SK-N-SH treated with all-trans-retinoic acid at 6 μM for 48 hours (cell line): ENCODE measurements at regions not wholly inside any gene's neighbourhood (a gene's known extent, or its start where the extent isn't known, plus 50 kb on each side); places are given as distances from the start of the nearest gene placed in this dataset.
A peak's percentile ranks its signal among the peaks of the same experiment; 100 is the strongest.
"Not testable (repeated sequence)": the region's sequence is repeated elsewhere in the genome, so short reads cannot be mapped to it uniquely, and the experiment has no call there.

Experiments
- ATAC-seq: fragments of 200-7000 bp; cut with Tn5 transposase; 3 replicates; pipeline ENCODE4 v1.9.1; 2020; ENCODE audit warnings: mild to moderate bottlenecking, moderate library complexity
- ARNTL ChIP-seq: fragments of 450-650 bp; formaldehyde crosslinking; IDR thresholded peaks from 2 replicates; pipeline ENCODE4 v1.5.0; 2020; ENCODE audit warnings: low read depth, mild to moderate bottlenecking, moderate library complexity, borderline replicate concordance
- BACH2 ChIP-seq: fragments of 250-450 bp; sonication (Bioruptor Pico); IDR thresholded peaks from 2 replicates; pipeline ENCODE4 v1.9.0; 2021; ENCODE audit warnings: mild to moderate bottlenecking, borderline replicate concordance
- CSDC2 ChIP-seq: fragments of 250-450 bp; sonication (Bioruptor Pico); IDR thresholded peaks from 2 replicates; pipeline ENCODE4 v1.5.0; 2020; ENCODE audit warnings: mild to moderate bottlenecking, moderate library complexity
- CSRNP3 ChIP-seq: fragments of 250-450 bp; sonication (Bioruptor Pico); IDR thresholded peaks from 2 replicates; pipeline ENCODE4 v1.5.1; 2021; ENCODE audit warnings: mild to moderate bottlenecking, moderate library complexity
- ESRRG ChIP-seq: fragments of 250-450 bp; sonication (Bioruptor Pico); IDR thresholded peaks from 2 replicates; pipeline ENCODE4 v1.6.1; 2021; ENCODE audit warnings: mild to moderate bottlenecking
- GLIS3 ChIP-seq: fragments of 250-450 bp; sonication (Bioruptor Pico); IDR thresholded peaks from 2 replicates; pipeline ENCODE4 v1.5.0; 2020; ENCODE audit warnings: mild to moderate bottlenecking, moderate library complexity
- ISL1 ChIP-seq: fragments of 250-450 bp; sonication (Bioruptor Pico); IDR thresholded peaks from 2 replicates; pipeline ENCODE4 v2.1.2; 2022; ENCODE audit warnings: mild to moderate bottlenecking, moderate library complexity
- OSR1 ChIP-seq: fragments of 250-450 bp; sonication (Bioruptor Pico); IDR thresholded peaks from 2 replicates; pipeline ENCODE4 v1.8.0; 2022; ENCODE audit warnings: moderate library complexity, mild to moderate bottlenecking, inconsistent platforms
- RARB ChIP-seq: fragments of 250-450 bp; sonication (Bioruptor Pico); IDR thresholded peaks from 2 replicates; pipeline ENCODE4 v1.8.0; 2021; ENCODE audit warnings: mild to moderate bottlenecking, moderate library complexity
- SNAI2 ChIP-seq: fragments of 250-450 bp; sonication (Bioruptor Pico); IDR thresholded peaks from 2 replicates; pipeline ENCODE4 v1.5.0; 2020; ENCODE audit warnings: mild to moderate bottlenecking, moderate library complexity
- TOX ChIP-seq: fragments of 250-450 bp; sonication (Bioruptor Pico); IDR thresholded peaks from 2 replicates; pipeline ENCODE4 v1.8.0; 2021; ENCODE audit warnings: mild to moderate bottlenecking, moderate library complexity, borderline replicate concordance
- ZC3H10 ChIP-seq: fragments of 250-450 bp; sonication (Bioruptor Pico); IDR thresholded peaks from 2 replicates; pipeline ENCODE4 v1.5.1; 2021; ENCODE audit warnings: mild to moderate bottlenecking, moderate library complexity
- ZFP3 ChIP-seq: fragments of 250-450 bp; sonication (Bioruptor Pico); IDR thresholded peaks from 2 replicates; pipeline ENCODE4 v1.5.0; 2020; ENCODE audit warnings: mild to moderate bottlenecking, moderate library complexity
- ZFP30 ChIP-seq: fragments of 450-650 bp; formaldehyde crosslinking; IDR thresholded peaks from 2 replicates; pipeline ENCODE4 v1.5.0; 2022; ENCODE audit warnings: mild to moderate bottlenecking, moderate library complexity
- ZNF565 ChIP-seq: fragments of 450-650 bp; formaldehyde crosslinking; conservative IDR thresholded peaks from 2 replicates; pipeline ENCODE4 v1.5.0; 2020; ENCODE audit warnings: low read depth, mild to moderate bottlenecking, moderate library complexity
- ZNF70 ChIP-seq: fragments of 450-650 bp; formaldehyde crosslinking; IDR thresholded peaks from 2 replicates; pipeline ENCODE4 v1.5.0; 2020; ENCODE audit warnings: mild to moderate bottlenecking, moderate library complexity
- ZNF8 ChIP-seq: fragments of 450-650 bp; formaldehyde crosslinking; IDR thresholded peaks from 2 replicates; pipeline ENCODE4 v1.5.0; 2020; ENCODE audit warnings: mild to moderate bottlenecking, moderate library complexity
- TF ChIP-seq, protein P1 (sequence below): fragments of 250-450 bp; sonication (Bioruptor Pico); IDR thresholded peaks from 2 replicates; pipeline ENCODE4 v1.8.0; 2021; ENCODE audit warnings: low read depth, mild to moderate bottlenecking, moderate library complexity, borderline replicate concordance
- TF ChIP-seq, protein P2 (sequence below): fragments of 250-450 bp; sonication (Bioruptor Pico); IDR thresholded peaks from 2 replicates; pipeline ENCODE4 v1.5.0; 2020; ENCODE audit warnings: mild to moderate bottlenecking, moderate library complexity
- TF ChIP-seq, protein P3 (sequence below): fragments of 250-450 bp; sonication (Bioruptor Pico); IDR thresholded peaks from 2 replicates; pipeline ENCODE4 v1.5.1; 2020; ENCODE audit warnings: low read depth, mild to moderate bottlenecking, moderate library complexity

- no peak for TF ChIP-seq CSRNP3 (CRISPR knock-in tag)
- no peak for ATAC-seq
These were observed 228.1 kb upstream of the TRIB2 start for GRCh38 chr2:12488352-12489318.

- ATAC-seq: no peak
- no peak for TF ChIP-seq ZC3H10 (CRISPR knock-in tag)
- no peak for TF ChIP-seq BACH2 (CRISPR knock-in tag)
- TF ChIP-seq TOX: no peak
- TF ChIP-seq ESRRG (CRISPR knock-in tag): no peak
- no peak for TF ChIP-seq ISL1 (CRISPR knock-in tag)
- no peak for TF ChIP-seq GLIS3
- no peak for TF ChIP-seq ZFP3 (CRISPR knock-in tag)
- TF ChIP-seq, all 23 proteins: peak for 0
These were observed 226.1 kb upstream of the TRIB2 start for GRCh38 chr2:12490641-12491040.

- ATAC-seq: not testable (repeated sequence)
These were observed 224.4 kb upstream of the TRIB2 start for GRCh38 chr2:12492360-12492759.

GRCh38 chr2:12493031-12493513 is 223.7 kb upstream of the TRIB2 start:
- TF ChIP-seq ZC3H10 (CRISPR knock-in tag) (no peak), ISL1 (CRISPR knock-in tag) (no peak), ZFP3 (CRISPR knock-in tag) (no peak), ARNTL (CRISPR knock-in tag) (no peak), RARB (CRISPR knock-in tag) (no peak), TOX (no peak), ZNF8 (CRISPR knock-in tag) (no peak), ZNF70 (CRISPR knock-in tag) (no peak), ZNF565 (CRISPR knock-in tag) (no peak), ZFP30 (CRISPR knock-in tag) (no peak), SNAI2 (no peak), BACH2 (CRISPR knock-in tag) (no peak), ESRRG (CRISPR knock-in tag) (no peak), CSRNP3 (CRISPR knock-in tag) (no peak), OSR1 (CRISPR knock-in tag) (no peak), CSDC2 (CRISPR knock-in tag) (no peak)
- TF ChIP-seq, protein P1, sequence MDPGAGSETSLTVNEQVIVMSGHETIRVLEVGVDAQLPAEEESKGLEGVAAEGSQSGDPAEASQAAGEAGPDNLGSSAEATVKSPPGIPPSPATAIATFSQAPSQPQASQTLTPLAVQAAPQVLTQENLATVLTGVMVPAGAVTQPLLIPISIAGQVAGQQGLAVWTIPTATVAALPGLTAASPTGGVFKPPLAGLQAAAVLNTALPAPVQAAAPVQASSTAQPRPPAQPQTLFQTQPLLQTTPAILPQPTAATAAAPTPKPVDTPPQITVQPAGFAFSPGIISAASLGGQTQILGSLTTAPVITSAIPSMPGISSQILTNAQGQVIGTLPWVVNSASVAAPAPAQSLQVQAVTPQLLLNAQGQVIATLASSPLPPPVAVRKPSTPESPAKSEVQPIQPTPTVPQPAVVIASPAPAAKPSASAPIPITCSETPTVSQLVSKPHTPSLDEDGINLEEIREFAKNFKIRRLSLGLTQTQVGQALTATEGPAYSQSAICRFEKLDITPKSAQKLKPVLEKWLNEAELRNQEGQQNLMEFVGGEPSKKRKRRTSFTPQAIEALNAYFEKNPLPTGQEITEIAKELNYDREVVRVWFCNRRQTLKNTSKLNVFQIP (CRISPR knock-in tag): no peak
- TF ChIP-seq, protein P2, sequence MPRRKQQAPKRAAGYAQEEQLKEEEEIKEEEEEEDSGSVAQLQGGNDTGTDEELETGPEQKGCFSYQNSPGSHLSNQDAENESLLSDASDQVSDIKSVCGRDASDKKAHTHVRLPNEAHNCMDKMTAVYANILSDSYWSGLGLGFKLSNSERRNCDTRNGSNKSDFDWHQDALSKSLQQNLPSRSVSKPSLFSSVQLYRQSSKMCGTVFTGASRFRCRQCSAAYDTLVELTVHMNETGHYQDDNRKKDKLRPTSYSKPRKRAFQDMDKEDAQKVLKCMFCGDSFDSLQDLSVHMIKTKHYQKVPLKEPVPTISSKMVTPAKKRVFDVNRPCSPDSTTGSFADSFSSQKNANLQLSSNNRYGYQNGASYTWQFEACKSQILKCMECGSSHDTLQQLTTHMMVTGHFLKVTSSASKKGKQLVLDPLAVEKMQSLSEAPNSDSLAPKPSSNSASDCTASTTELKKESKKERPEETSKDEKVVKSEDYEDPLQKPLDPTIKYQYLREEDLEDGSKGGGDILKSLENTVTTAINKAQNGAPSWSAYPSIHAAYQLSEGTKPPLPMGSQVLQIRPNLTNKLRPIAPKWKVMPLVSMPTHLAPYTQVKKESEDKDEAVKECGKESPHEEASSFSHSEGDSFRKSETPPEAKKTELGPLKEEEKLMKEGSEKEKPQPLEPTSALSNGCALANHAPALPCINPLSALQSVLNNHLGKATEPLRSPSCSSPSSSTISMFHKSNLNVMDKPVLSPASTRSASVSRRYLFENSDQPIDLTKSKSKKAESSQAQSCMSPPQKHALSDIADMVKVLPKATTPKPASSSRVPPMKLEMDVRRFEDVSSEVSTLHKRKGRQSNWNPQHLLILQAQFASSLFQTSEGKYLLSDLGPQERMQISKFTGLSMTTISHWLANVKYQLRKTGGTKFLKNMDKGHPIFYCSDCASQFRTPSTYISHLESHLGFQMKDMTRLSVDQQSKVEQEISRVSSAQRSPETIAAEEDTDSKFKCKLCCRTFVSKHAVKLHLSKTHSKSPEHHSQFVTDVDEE (CRISPR knock-in tag): no peak
- TF ChIP-seq, protein P3, sequence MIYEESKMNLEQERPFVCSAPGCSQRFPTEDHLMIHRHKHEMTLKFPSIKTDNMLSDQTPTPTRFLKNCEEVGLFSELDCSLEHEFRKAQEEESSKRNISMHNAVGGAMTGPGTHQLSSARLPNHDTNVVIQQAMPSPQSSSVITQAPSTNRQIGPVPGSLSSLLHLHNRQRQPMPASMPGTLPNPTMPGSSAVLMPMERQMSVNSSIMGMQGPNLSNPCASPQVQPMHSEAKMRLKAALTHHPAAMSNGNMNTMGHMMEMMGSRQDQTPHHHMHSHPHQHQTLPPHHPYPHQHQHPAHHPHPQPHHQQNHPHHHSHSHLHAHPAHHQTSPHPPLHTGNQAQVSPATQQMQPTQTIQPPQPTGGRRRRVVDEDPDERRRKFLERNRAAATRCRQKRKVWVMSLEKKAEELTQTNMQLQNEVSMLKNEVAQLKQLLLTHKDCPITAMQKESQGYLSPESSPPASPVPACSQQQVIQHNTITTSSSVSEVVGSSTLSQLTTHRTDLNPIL (CRISPR knock-in tag): no peak
- ATAC-seq: peak; percentile 69
